K562 (cell line): ENCODE measurements at regions not wholly inside any gene's neighbourhood (a gene's known extent, or its start where the extent isn't known, plus 50 kb on each side); places are given as distances from the start of the nearest gene placed in this dataset.
A peak's percentile ranks its signal among the peaks of the same experiment; 100 is the strongest.

Source experiments
- CEBPB ChIP-seq: fragments of 450-650 bp; IDR thresholded peaks from 2 replicates; pipeline ENCODE4 v1.6.1; 2016; ENCODE audit warnings: missing genetic modification characterization, missing compliant biosample characterization
- ZNF407 ChIP-seq: fragments of 450-650 bp; IDR thresholded peaks from 2 replicates; pipeline ENCODE4 v1.6.1; 2016; ENCODE audit warnings: low read depth
- TF ChIP-seq, protein P1 (sequence below): fragments of 450-650 bp; formaldehyde crosslinking; IDR thresholded peaks from 2 replicates; pipeline ENCODE4 v1.4.0; 2022; ENCODE audit warnings: mild to moderate bottlenecking, moderate library complexity
- TF ChIP-seq, protein P2 (sequence below): sonication (generic); formaldehyde crosslinking; IDR thresholded peaks from 2 replicates; pipeline ENCODE4 v1.5.0; 2020; ENCODE audit warnings: missing genetic modification reagents

GRCh38 chr6:144885817-144886216, 600.7 kb downstream of the UTRN start (continued):
- TF ChIP-seq ZNF407 (no peak), CEBPB (tag) (peak; percentile 17; the same call in 1 of the 2 replicates)
- TF ChIP-seq, protein P1, sequence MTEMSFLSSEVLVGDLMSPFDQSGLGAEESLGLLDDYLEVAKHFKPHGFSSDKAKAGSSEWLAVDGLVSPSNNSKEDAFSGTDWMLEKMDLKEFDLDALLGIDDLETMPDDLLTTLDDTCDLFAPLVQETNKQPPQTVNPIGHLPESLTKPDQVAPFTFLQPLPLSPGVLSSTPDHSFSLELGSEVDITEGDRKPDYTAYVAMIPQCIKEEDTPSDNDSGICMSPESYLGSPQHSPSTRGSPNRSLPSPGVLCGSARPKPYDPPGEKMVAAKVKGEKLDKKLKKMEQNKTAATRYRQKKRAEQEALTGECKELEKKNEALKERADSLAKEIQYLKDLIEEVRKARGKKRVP (CRISPR knock-in tag): peak; percentile 82
- TF ChIP-seq, protein P2, sequence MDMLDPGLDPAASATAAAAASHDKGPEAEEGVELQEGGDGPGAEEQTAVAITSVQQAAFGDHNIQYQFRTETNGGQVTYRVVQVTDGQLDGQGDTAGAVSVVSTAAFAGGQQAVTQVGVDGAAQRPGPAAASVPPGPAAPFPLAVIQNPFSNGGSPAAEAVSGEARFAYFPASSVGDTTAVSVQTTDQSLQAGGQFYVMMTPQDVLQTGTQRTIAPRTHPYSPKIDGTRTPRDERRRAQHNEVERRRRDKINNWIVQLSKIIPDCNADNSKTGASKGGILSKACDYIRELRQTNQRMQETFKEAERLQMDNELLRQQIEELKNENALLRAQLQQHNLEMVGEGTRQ (CRISPR knock-in tag): no peak
